Lower leg skin (tissue), 3 donors: ENCODE measurements at regions not wholly inside any gene's neighbourhood (a gene's known extent, or its start where the extent isn't known, plus 50 kb on each side); places are given as distances from the start of the nearest gene placed in this dataset.

Experiments
- CTCF ChIP-seq, 3 donors: fragments of 450-650 bp; IDR thresholded peaks; one replicate each; pipeline ENCODE4 v1.5.1; 2016; ENCODE audit warnings: antibody characterized with exemption in 3 of 3, mild to moderate bottlenecking in 3 of 3, moderate library complexity in 2 of 3
- POLR2A ChIP-seq, 2 donors: fragments of 450-650 bp; IDR thresholded peaks; one replicate each; pipeline ENCODE4 v1.6.1; 2016 to 2017; ENCODE audit warnings: antibody characterized with exemption in 2 of 2, mild to moderate bottlenecking in 1 of 2, moderate library complexity in 1 of 2

GRCh38 chr5:56360816-56361215 is 127.7 kb upstream of the ANKRD55 start:
- TF ChIP-seq POLR2A (IDR thresholded peaks at IDR 0.05) (no peak), CTCF (IDR thresholded peaks at IDR 0.05) (no peak)
